H1 (cell line): ENCODE measurements at regions not wholly inside any gene's neighbourhood (a gene's known extent, or its start where the extent isn't known, plus 50 kb on each side); places are given as distances from the start of the nearest gene placed in this dataset.

ENCODE experiments used
- CEBPB ChIP-seq: IDR thresholded peaks from 2 replicates; pipeline ENCODE4 v1.6.1; 2012; ENCODE audit warnings: low read depth, low read length
- CHD7 ChIP-seq: fragments of 300-600 bp; sonication (generic); IDR thresholded peaks from 2 replicates; pipeline ENCODE4 v1.7.1; 2012; ENCODE audit warnings: low read length, moderate library complexity, mild to moderate bottlenecking, inconsistent platforms; ENCODE audit not compliant: insufficient replicate concordance
- EGR1 ChIP-seq: IDR thresholded peaks from 2 replicates; pipeline ENCODE4 v1.6.1; 2011; ENCODE audit warnings: low read depth, low read length, borderline replicate concordance
- POLR2AphosphoS5 ChIP-seq: IDR thresholded peaks from 2 replicates; pipeline ENCODE4 v1.6.1; 2011; ENCODE audit warnings: low read depth, low read length
- SIX5 ChIP-seq: IDR thresholded peaks from 2 replicates; pipeline ENCODE4 v1.6.1; 2011; ENCODE audit warnings: mild to moderate bottlenecking, low read depth, low read length
- SRF ChIP-seq: IDR thresholded peaks from 2 replicates; pipeline ENCODE4 v1.6.1; 2011; ENCODE audit warnings: mild to moderate bottlenecking, low read depth, low read length, moderate library complexity
- SUZ12 ChIP-seq: fragments of 200-600 bp; sonication (generic); IDR thresholded peaks from 2 replicates; pipeline ENCODE4 v1.6.1; 2012; ENCODE audit warnings: mild to moderate bottlenecking, inconsistent platforms, low read length, moderate library complexity, mixed read lengths

GRCh38 chr5:164801910-164802309 lies 1296.5 kb downstream of the MAT2B start (continued):
- no peak for TF ChIP-seq CHD7
- no peak for TF ChIP-seq SIX5
- no peak for TF ChIP-seq SRF
- no peak for TF ChIP-seq EGR1
- no peak for TF ChIP-seq SUZ12
- no peak for TF ChIP-seq CEBPB
- no peak for TF ChIP-seq POLR2AphosphoS5
